ENCODE measurements at regions not wholly inside any gene's neighbourhood (a gene's known extent, or its start where the extent isn't known, plus 50 kb on each side); places are given as distances from the start of the nearest gene placed in this dataset.

DNA sequence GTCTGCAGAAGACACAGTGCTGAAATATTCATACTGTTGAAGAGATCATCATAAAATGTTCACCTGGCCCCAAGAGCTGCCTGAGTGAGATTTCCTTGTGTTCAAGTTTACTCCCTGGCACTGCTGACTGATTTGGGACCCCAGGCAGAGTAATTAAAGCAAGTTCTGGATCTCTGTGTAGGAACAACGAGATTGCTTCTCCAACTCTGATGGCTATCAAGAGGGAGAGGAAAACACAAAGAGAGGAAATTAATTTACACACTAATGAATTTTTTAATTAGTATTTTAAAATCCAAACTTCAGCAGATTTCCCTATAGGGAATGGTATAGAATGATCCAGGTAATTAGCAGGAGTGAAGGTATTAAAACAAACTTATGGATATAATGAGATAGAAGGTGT is 711.8 kb downstream of the DCDC2C start:
- Histone ChIP-seq H4K20me1 (ENCODE audit: insufficient read depth) (no peaks in the 10 kb centered on the region), H3K27me3 (ENCODE audit: insufficient read depth, low read length) (no peaks in the 10 kb centered on the region), H2AFZ (ENCODE audit: low read depth, low read length, poor library complexity, severe bottlenecking) (no peak overlapping the region), H3K4me3 (replicated peaks in 1 of 2; ENCODE audit: low read depth in 1 of 2, low read length in 2 of 2) (no peak overlapping the region), H3K36me3 (ENCODE audit: control insufficient read depth in 1 of 2, insufficient read depth in 2 of 2, low read length in 2 of 2) (no peaks in the 10 kb centered on the region), H3K4me2 (ENCODE audit: low read length) (no peak overlapping the region), H3K9me3 (ENCODE audit: control insufficient read depth in 1 of 2, insufficient read depth in 1 of 2, low read depth in 1 of 2, low read length in 2 of 2) (peaks cover 4 to 10% of the 10 kb centered on the region in 2 experiments; a peak in 2 of 4 replicates), H3K27ac (ENCODE audit: low read depth, low read length) (no peak overlapping the region), H3K4me1 (ENCODE audit: control insufficient read depth in 1 of 2, insufficient read depth in 2 of 2, low read length in 2 of 2) (no peaks in the 10 kb centered on the region), H3K79me2 (ENCODE audit: insufficient read depth, low read length) (no peaks in the 10 kb centered on the region), H3K9me2 (ENCODE audit: insufficient read depth) (no peaks in the 10 kb centered on the region), H3K9ac (ENCODE audit: low read length) (no peak overlapping the region)
- RAD21 ChIA-PET (ENCODE audit: low non-redundant PET in 1 of 2, low total read pairs in 2 of 2, uncharacterized antibody in 2 of 2, unreplicated experiment in 2 of 2): no interaction called here
- DNase-seq (ENCODE audit: low read depth, low spot score) (no peak), ATAC-seq (no peak)
- POLR2A ChIA-PET: no interaction called here
- intact Hi-C loops (cut with micrococcal nuclease): no loop called here
- no TSS peak for BruUV-seq (replicated peaks)
- CTCF ChIA-PET: no interaction called here
- TF ChIP-seq SP1 (IDR thresholded peaks at IDR 0.05; ENCODE audit: low read depth) (no peak), SRF (IDR thresholded peaks at IDR 0.05; ENCODE audit: low read depth) (no peak), FOSL1 (IDR thresholded peaks at IDR 0.05; ENCODE audit: low read depth) (no peak), POLR2A (IDR thresholded peaks at IDR 0.05; ENCODE audit: borderline replicate concordance, extremely low read depth, insufficient read depth, insufficient read length) (no peak), EGR1 (IDR thresholded peaks at IDR 0.05; ENCODE audit: low read depth) (no peak), EZH2phosphoT487 (IDR thresholded peaks at IDR 0.05; ENCODE audit: borderline replicate concordance) (no peak), YY1 (IDR thresholded peaks at IDR 0.05; ENCODE audit: extremely low read depth, insufficient replicate concordance, low read depth, low read length) (no peak), TCF7L2 (IDR thresholded peaks at IDR 0.05; ENCODE audit: borderline replicate concordance, extremely low read depth, insufficient read depth, insufficient read length) (no peak), ZNF274 (IDR thresholded peaks at IDR 0.05; ENCODE audit: low read depth, low read length) (no peak), EZH2 (IDR thresholded peaks at IDR 0.05) (no peak), ZFX (IDR thresholded peaks at IDR 0.05) (no peak)
- TF ChIP-seq, protein P1, sequence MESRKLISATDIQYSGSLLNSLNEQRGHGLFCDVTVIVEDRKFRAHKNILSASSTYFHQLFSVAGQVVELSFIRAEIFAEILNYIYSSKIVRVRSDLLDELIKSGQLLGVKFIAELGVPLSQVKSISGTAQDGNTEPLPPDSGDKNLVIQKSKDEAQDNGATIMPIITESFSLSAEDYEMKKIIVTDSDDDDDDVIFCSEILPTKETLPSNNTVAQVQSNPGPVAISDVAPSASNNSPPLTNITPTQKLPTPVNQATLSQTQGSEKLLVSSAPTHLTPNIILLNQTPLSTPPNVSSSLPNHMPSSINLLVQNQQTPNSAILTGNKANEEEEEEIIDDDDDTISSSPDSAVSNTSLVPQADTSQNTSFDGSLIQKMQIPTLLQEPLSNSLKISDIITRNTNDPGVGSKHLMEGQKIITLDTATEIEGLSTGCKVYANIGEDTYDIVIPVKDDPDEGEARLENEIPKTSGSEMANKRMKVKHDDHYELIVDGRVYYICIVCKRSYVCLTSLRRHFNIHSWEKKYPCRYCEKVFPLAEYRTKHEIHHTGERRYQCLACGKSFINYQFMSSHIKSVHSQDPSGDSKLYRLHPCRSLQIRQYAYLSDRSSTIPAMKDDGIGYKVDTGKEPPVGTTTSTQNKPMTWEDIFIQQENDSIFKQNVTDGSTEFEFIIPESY (IDR thresholded peaks at IDR 0.05; ENCODE audit: extremely low read depth, insufficient replicate concordance, low read length): no peak
- TF ChIP-seq, protein P2, sequence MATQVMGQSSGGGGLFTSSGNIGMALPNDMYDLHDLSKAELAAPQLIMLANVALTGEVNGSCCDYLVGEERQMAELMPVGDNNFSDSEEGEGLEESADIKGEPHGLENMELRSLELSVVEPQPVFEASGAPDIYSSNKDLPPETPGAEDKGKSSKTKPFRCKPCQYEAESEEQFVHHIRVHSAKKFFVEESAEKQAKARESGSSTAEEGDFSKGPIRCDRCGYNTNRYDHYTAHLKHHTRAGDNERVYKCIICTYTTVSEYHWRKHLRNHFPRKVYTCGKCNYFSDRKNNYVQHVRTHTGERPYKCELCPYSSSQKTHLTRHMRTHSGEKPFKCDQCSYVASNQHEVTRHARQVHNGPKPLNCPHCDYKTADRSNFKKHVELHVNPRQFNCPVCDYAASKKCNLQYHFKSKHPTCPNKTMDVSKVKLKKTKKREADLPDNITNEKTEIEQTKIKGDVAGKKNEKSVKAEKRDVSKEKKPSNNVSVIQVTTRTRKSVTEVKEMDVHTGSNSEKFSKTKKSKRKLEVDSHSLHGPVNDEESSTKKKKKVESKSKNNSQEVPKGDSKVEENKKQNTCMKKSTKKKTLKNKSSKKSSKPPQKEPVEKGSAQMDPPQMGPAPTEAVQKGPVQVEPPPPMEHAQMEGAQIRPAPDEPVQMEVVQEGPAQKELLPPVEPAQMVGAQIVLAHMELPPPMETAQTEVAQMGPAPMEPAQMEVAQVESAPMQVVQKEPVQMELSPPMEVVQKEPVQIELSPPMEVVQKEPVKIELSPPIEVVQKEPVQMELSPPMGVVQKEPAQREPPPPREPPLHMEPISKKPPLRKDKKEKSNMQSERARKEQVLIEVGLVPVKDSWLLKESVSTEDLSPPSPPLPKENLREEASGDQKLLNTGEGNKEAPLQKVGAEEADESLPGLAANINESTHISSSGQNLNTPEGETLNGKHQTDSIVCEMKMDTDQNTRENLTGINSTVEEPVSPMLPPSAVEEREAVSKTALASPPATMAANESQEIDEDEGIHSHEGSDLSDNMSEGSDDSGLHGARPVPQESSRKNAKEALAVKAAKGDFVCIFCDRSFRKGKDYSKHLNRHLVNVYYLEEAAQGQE (IDR thresholded peaks at IDR 0.05; ENCODE audit: low read depth): no peak
- TF ChIP-seq, protein P3, sequence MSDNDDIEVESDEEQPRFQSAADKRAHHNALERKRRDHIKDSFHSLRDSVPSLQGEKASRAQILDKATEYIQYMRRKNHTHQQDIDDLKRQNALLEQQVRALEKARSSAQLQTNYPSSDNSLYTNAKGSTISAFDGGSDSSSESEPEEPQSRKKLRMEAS (IDR thresholded peaks at IDR 0.05): no peak
